GM19035 (cell line): ENCODE measurements at regions not wholly inside any gene's neighbourhood (a gene's known extent, or its start where the extent isn't known, plus 50 kb on each side); places are given as distances from the start of the nearest gene placed in this dataset.

Experiments used
- ATAC-seq: cut with Tn5 transposase; IDR thresholded peaks from one replicate; pipeline ENCODE4 v1.9.1; 2021; ENCODE audit not compliant: unreplicated experiment

GRCh38 chr4:24248674-24249630, 335.4 kb downstream of the DHX15 start:
- no peak for ATAC-seq

DNA sequence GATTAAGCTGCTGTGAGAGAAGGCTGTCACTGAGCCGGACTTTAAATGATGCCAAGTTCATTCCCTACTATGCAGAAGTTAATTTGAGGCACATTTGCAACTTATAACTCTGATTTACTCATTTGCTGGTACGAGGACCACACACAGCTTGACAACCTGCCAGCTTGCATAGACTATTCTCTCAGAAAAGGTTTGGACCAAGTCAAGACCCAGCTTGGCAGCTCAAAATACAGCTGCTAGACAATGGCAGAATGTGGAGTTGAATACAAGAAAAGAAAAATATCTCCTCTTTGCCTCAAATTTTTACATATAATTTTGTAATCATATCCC, 338.9 kb downstream of the DHX15 start:
- ATAC-seq: no peak

DNA sequence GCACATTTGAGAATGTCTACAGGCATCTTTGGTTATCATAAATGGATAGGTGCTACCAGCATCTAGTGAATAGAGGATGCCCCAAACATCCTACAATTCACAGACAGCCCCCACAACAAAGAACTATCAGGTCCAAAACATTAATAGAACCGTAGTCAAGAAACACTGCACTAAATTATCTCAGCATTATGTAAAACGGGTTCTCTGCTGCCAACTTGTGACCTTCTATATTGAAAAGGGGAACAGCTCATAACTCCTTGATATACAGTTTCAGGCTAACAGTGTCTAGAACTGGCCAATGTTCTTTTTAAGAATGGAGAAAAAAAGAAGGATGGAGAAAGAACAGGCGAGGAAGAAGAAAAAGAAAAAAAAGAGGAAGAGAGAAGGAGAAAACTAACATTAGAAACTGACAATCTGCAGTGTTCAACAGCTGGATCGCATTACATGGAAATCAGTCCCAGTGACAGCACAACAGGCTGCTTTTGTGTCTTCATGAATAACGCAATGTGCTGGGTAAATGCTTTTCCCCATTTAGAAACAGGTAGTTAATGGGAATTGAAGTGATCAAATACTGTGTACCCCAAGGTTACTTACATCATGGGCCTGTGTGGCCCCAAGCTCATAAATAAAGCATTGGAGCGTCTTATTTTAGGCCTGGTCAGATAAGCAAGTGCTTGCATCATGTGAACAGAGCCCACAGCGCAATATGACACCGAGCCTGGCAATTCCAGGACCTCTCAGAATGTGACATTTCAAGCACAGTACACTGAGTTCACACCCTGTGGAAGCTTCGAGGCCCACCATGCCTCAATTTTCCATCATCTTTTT, 339.5 kb downstream of the DHX15 start:
- no peak for ATAC-seq

DNA sequence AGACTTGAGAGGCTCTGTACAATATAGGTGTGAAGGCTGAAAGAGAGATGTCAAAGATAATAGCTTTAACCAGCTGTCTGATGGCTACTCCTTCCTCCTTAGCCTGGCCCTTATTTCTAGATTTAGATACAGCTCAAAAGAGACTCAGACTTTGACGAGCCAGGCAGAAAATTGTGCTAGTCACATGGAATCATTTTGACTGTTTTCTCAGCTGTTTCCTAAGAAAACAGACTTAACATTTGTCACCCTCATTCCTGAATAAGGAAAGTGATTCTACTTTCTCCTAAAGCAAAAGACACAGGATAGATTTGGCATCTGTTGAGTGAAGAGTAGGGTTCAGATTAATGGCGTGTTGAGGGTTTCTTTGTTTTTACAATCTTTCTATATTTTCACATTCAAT, 340.7 kb downstream of the DHX15 start:
- no peak for ATAC-seq

DNA sequence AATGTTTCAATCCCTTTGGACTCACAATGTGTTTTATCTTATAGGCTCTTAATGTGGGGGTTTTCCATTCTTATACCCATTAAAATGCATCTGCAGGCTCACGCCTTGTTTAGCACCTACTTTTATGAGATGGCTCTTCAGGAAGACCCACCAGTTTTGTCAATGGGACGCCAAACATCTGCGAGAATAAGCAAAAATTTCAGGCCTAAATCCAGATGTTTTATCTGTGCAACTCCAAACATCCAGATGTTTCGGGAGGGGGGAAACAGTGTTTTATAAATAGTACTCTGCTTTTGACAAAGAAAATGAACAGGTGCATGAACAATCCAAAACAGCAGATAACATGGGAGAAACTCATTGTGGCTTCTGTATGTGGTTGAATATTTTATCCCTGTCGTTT, 342.8 kb downstream of the DHX15 start:
- no peak for ATAC-seq

DNA sequence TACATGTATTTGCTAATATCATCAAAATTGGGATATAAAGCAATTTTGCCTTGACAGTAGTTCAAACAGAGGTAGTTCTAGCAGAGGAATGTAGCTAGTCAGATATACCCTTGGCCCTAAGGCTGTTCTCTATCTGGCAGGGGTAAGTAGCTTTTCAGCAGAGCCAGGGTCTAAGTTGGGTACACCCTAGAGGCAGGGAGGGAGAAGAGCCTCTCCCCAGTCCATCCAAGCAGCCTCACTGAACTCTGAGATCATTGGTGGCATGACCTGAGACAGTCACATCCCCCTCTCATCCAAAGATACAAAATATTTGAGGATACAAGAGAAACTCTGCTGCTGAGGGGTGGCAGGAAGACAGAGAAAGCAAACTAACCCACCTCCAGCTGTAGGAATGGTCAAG, 343.7 kb downstream of the DHX15 start:
- no peak for ATAC-seq

DNA sequence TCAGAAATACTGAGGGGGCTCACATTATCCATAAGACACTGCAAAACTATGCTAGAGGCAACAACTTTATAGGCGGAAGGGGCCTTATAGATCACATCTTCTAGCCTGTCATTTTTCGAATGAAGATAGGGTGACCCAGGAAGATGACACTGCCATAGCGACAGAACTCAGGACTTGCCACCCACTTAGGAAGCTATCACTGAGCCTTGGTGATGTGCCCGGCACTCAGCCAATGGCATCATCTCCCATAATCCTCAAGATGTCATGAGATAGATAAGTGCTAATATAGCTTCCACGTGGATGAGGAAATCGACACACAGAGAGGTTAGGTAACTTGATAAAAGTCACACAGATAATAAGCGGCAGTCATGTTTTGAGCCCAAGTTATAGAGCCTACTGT, 346.6 kb downstream of the DHX15 start:
- ATAC-seq: no peak

- no peak for ATAC-seq
These were observed 346.7 kb upstream of the PPARGC1A start for GRCh38 chr4:24236532-24236931.

DNA sequence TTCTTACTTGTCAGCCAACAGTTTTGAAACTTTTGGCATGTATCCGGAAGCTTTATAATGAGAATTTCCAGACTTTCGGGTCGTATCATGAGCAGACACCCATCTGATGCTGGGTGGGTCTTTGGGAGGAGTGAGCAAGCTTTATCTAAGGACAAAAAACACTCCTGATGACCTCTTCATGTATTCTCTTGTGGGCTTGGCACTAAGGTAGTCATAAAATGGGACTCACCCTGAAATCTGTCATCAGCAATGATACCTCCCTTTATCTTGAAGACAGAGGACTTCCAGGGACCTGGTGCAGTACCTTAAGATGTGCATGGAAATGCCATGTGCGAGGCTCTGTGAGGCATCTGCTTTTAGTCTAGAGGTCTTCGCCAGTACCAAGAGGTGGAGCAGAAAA, 346.3 kb upstream of the PPARGC1A start:
- no peak for ATAC-seq

DNA sequence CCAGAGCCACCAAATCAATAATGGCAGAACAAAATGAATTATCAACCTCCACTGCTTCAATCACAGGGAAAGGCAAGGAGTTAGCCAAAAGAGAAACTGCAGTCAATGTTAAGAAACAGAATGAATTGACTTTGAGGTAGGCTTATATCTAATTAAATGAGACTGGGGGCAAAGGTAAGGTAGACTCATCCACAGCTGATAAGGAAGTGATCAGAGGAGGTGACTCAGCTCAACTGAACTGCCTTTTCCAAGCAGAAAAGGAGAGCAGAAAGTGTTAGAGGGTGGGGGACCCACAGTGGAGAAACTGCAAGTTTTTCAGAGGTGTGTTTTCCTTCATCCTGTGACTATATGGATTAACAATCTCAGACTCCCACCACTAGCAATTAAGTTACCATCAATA, 345.8 kb upstream of the PPARGC1A start:
- ATAC-seq: no peak

GRCh38 chr4:24234288-24234848, 344.5 kb upstream of the PPARGC1A start:
- no peak for ATAC-seq

- ATAC-seq: no peak
These were observed 341.1 kb upstream of the PPARGC1A start for GRCh38 chr4:24230955-24231354.

- ATAC-seq: no peak
These were observed 340.1 kb upstream of the PPARGC1A start for GRCh38 chr4:24229978-24230377.

DNA sequence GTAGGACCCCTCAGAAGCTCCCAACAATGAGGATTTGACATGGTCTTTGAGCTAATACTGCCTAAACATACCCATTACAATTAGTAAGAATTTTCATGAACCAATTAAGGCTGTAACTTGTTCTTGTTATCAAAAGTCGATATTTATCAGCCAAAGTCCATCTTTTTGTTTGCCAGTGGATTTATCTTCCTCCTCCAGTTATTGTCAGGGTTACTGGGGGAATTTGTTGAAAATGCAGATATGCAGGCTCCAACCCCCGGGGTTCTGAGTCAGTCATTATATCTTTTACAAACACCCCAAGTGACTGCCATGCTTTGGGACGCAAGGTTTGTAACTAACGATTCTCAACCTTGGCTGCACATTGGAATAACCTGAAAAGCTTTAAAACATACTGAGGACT, 338.8 kb upstream of the PPARGC1A start:
- no peak for ATAC-seq

DNA sequence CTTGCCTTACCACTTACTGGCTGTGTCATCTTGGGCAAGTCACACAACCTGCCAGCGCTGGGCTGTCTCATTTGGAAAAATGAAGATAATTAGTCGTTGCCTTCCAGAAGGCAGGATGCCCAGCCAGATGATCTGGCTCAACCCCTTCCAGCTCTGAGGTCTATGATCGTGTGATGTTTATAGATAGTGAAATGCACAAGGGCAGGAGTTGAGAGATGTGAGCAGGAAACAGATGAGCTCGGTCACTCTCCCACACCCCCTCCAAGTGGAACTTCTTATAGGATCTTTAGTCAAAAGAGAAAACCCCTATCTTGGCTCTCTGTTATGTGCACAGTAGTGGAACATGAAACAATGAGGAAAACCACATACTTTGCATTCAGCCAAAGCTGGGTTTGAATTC, 336.8 kb upstream of the PPARGC1A start:
- no peak for ATAC-seq

DNA sequence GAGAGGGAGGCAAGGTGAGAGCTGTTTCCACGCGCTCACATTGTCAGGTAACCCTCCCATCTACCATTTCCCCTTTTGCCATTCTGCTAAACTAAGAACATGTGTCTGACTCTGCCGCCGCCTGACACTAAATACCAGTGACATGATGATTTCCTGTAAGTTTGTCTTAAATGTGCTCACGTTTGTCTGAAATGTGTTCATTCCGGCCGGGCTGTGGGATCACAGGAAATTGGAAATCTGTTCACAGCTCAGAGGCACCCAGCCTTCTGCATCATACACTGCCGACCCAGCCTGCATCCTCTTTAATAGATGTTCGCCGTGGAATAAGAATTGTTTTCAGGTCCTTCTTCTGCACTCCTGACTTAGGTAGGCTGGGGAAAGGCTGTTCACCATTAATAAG, 336.2 kb upstream of the PPARGC1A start:
- no peak for ATAC-seq

GRCh38 chr4:24224446-24224845, 334.6 kb upstream of the PPARGC1A start:
- no peak for ATAC-seq

- no peak for ATAC-seq
These were observed 329.4 kb upstream of the PPARGC1A start for GRCh38 chr4:24219209-24219608.

- no peak for ATAC-seq
These were observed 328.7 kb upstream of the PPARGC1A start for GRCh38 chr4:24218566-24218965.

DNA sequence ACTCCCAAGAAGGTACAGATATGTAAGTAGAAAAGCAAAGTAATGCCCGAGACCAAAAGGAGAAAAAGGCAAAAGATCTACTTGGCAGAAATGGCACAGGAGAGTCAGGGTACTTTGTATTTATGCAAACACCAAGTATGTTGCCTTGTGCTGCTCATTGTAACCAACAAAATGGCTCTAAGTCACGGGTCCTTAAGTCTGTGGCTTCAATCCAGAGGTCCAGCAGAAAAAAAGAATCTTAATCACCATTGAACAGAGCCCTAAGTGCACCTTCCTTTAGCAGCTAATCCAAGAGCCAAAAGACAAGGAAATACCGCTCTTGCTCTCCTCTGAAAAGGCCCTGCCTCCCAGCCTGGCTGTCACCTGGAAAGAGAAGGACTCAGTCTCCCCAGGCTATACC, 324.9 kb upstream of the PPARGC1A start:
- no peak for ATAC-seq

DNA sequence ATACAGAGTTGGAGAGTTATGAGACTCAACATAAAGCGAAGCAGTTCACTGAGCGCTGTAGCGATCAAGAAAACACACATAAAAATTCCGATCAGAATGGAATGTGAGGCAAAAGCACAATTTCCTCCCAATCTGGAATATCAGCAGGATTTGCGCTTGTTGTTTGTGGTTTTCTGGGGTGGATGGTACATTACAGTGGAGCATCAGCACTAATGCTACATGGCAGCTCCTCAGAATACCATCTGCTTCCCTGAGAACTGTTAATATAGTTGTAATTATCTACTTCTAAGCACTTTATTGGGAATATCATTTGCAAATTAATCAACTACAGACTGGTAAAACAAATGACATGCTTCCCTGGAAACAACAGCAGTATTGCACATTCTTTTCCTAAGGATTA, 324.1 kb upstream of the PPARGC1A start:
- ATAC-seq: no peak

DNA sequence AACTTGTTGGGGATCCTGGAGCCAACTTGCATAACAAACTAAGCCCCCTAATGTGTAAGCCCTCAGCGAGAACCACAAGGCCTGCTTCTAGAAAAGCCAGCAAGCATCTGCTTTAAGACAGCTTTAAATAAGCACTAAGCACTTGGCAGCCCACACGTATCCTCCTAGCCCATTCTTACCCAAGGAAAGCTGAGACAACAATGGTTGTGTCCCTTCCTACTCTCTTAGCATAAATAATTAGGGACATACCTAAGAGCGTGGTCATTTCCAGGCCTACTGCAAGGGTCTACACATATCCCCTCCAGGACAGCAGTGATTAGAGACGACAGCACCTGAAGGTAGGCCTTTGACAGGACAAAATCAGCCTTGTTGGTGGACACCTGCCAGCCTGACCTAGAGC, 322.8 kb upstream of the PPARGC1A start:
- ATAC-seq: no peak
